ENCODE measurements at regions not wholly inside any gene's neighbourhood (a gene's known extent, or its start where the extent isn't known, plus 50 kb on each side); places are given as distances from the start of the nearest gene placed in this dataset.

- Histone ChIP-seq H3K4me3 (no peak overlapping the region), H3K36me3 (no peaks in the 10 kb centered on the region), H3K27me3 (no peaks in the 10 kb centered on the region), H3K27ac (no peak overlapping the region), H3K9me3 (no peaks in the 10 kb centered on the region), H3K4me1 (no peaks in the 10 kb centered on the region)
- DNase-seq (no peak), ATAC-seq (no peak)
- TF ChIP-seq CTCF (IDR thresholded peaks at IDR 0.05): no peak
- intact Hi-C loops (cut with DNase I): no loop called here
These were observed 445.2 kb downstream of the INHBA start for GRCh38 chr7:41257660-41258059.

- ATAC-seq (no peak), DNase-seq (no peak)
- Histone ChIP-seq H3K36me3 (no peaks in the 10 kb centered on the region), H3K4me1 (no peaks in the 10 kb centered on the region), H3K27me3 (no peaks in the 10 kb centered on the region), H3K27ac (no peak overlapping the region), H3K4me3 (no peak overlapping the region), H3K9me3 (no peaks in the 10 kb centered on the region)
- no peak for TF ChIP-seq CTCF (IDR thresholded peaks at IDR 0.05)
- intact Hi-C loops (cut with DNase I): no loop called here
These were observed 446.5 kb downstream of the INHBA start for GRCh38 chr7:41256186-41256945.

- no peak overlapping the region for H3K4me3 ChIP-seq
- H3K36me3 ChIP-seq: no peaks in the 10 kb centered on the region
- peaks cover 0 to 2% of the 10 kb centered on the region in 2 donors for H3K9me3 ChIP-seq
- H3K4me1 ChIP-seq: no peaks in the 10 kb centered on the region
- TF ChIP-seq CTCF (IDR thresholded peaks at IDR 0.05): no peak
- DNase-seq (no peak), ATAC-seq (no peak)
- H3K27me3 ChIP-seq: no peaks in the 10 kb centered on the region
- no peak overlapping the region for H3K27ac ChIP-seq
- intact Hi-C loops (cut with DNase I): no loop called here
These were observed 447.2 kb downstream of the INHBA start for GRCh38 chr7:41255716-41256115.

- no peaks in the 10 kb centered on the region for H3K4me1 ChIP-seq
- no peak for DNase-seq
- intact Hi-C loops (cut with DNase I): no loop called here
- H3K9me3 ChIP-seq: peaks cover 0 to 2% of the 10 kb centered on the region in 2 donors
- no peaks in the 10 kb centered on the region for H3K36me3 ChIP-seq
- TF ChIP-seq CTCF (IDR thresholded peaks at IDR 0.05): no peak
- H3K27ac ChIP-seq: no peak overlapping the region
- H3K4me3 ChIP-seq: no peak overlapping the region
- no peak for ATAC-seq
- no peaks in the 10 kb centered on the region for H3K27me3 ChIP-seq
These were observed 447.8 kb downstream of the INHBA start for GRCh38 chr7:41255113-41255512.

GRCh38 chr7:41252957-41253356 lies 449.9 kb downstream of the INHBA start:
- no peak overlapping the region for H3K4me3 ChIP-seq
- H3K27me3 ChIP-seq: no peaks in the 10 kb centered on the region
- H3K4me1 ChIP-seq: no peaks in the 10 kb centered on the region
- DNase-seq (no peak), ATAC-seq (no peak)
- H3K27ac ChIP-seq: no peak overlapping the region
- H3K36me3 ChIP-seq: no peaks in the 10 kb centered on the region
- peaks cover 0 to 2% of the 10 kb centered on the region in 2 donors for H3K9me3 ChIP-seq
- intact Hi-C loops (cut with DNase I): no loop called here
- TF ChIP-seq CTCF (IDR thresholded peaks at IDR 0.05): no peak

Measured in left lung (tissue), 4 donors.